ENCODE measurements at regions not wholly inside any gene's neighbourhood (a gene's known extent, or its start where the extent isn't known, plus 50 kb on each side); places are given as distances from the start of the nearest gene placed in this dataset.
"Not testable (repeated sequence)": the region's sequence is repeated elsewhere in the genome, so short reads cannot be mapped to it uniquely, and the experiment has no call there.

GRCh38 chr3:89954137-89954536, 846.7 kb downstream of the EPHA3 start:
- Histone ChIP-seq H3K9me3 (ENCODE audit: insufficient read depth, low read length) (no peaks in the 10 kb centered on the region; the same call in 1 of the 2 replicates), H4K20me1 (ENCODE audit: insufficient read depth, low read length) (no peaks in the 10 kb centered on the region), H3K9ac (ENCODE audit: low read length) (no peak overlapping the region), H3K27ac (ENCODE audit: low read length) (no peak overlapping the region), H3K4me3 (ENCODE audit: low read length) (no peak overlapping the region), H3K4me1 (ENCODE audit: low read length) (no peaks in the 10 kb centered on the region), H2AFZ (ENCODE audit: low read depth, low read length) (no peak overlapping the region), H3K27me3 (ENCODE audit: low read depth, low read length) (no peaks in the 10 kb centered on the region), H3K36me3 (replicated peaks; ENCODE audit: low read depth, low read length) (no peaks in the 10 kb centered on the region), H3K4me2 (ENCODE audit: low read length) (no peak overlapping the region), H3K79me2 (ENCODE audit: low read length) (no peaks in the 10 kb centered on the region)
- TF ChIP-seq CTCF (IDR thresholded peaks at IDR 0.05; ENCODE audit: low read depth, low read length): no peak
- TF ChIP-seq EZH2phosphoT487 (IDR thresholded peaks at IDR 0.05; ENCODE audit: low read depth): no peak

GRCh38 chr3:89955156-89955555, 847.7 kb downstream of the EPHA3 start:
- no peak overlapping the region for H3K4me3 ChIP-seq (ENCODE audit: low read length)
- TF ChIP-seq EZH2phosphoT487 (IDR thresholded peaks at IDR 0.05; ENCODE audit: low read depth) (no peak), CTCF (IDR thresholded peaks at IDR 0.05; ENCODE audit: low read depth, low read length) (no peak)
- H3K27me3 ChIP-seq (ENCODE audit: low read depth, low read length): no peaks in the 10 kb centered on the region
- H3K4me2 ChIP-seq (ENCODE audit: low read length): no peak overlapping the region
- no peaks in the 10 kb centered on the region for H3K4me1 ChIP-seq (ENCODE audit: low read length)
- H3K9me3 ChIP-seq (ENCODE audit: insufficient read depth, low read length): no peaks in the 10 kb centered on the region; the same call in 1 of the 2 replicates
- no peak overlapping the region for H3K9ac ChIP-seq (ENCODE audit: low read length)
- 0 out of 2 replicates have a peak overlapping the region, but pooled peaks have one; percentile 15 for H2AFZ ChIP-seq (ENCODE audit: low read depth, low read length)
- H3K79me2 ChIP-seq (ENCODE audit: low read length): no peaks in the 10 kb centered on the region
- H4K20me1 ChIP-seq (ENCODE audit: insufficient read depth, low read length): no peaks in the 10 kb centered on the region
- H3K36me3 ChIP-seq (replicated peaks; ENCODE audit: low read depth, low read length): no peaks in the 10 kb centered on the region
- H3K27ac ChIP-seq (ENCODE audit: low read length): no peak overlapping the region

GRCh38 chr3:89957451-89957850, 850.0 kb downstream of the EPHA3 start:
- no peak overlapping the region for H3K4me3 ChIP-seq (ENCODE audit: low read length)
- TF ChIP-seq CTCF (IDR thresholded peaks at IDR 0.05; ENCODE audit: low read depth, low read length) (no peak), EZH2phosphoT487 (IDR thresholded peaks at IDR 0.05; ENCODE audit: low read depth) (no peak)

GRCh38 chr3:89958163-89958562, 850.7 kb downstream of the EPHA3 start:
- not testable (repeated sequence) for H3K36me3 ChIP-seq (replicated peaks; ENCODE audit: low read depth, low read length); H4K20me1 ChIP-seq (ENCODE audit: insufficient read depth, low read length); H2AFZ ChIP-seq (ENCODE audit: low read depth, low read length); H3K9me3 ChIP-seq (ENCODE audit: insufficient read depth, low read length); H3K4me2 ChIP-seq (ENCODE audit: low read length); H3K9ac ChIP-seq (ENCODE audit: low read length); H3K79me2 ChIP-seq (ENCODE audit: low read length); H3K4me1 ChIP-seq (ENCODE audit: low read length); H3K4me3 ChIP-seq (ENCODE audit: low read length); H3K27me3 ChIP-seq (ENCODE audit: low read depth, low read length); H3K27ac ChIP-seq (ENCODE audit: low read length)

More at GRCh38 chr3:89957451-89957850, 850.0 kb downstream of the EPHA3 start:
- Histone ChIP-seq H3K4me2 (ENCODE audit: low read length) (no peak overlapping the region), H3K27me3 (ENCODE audit: low read depth, low read length) (no peaks in the 10 kb centered on the region), H3K4me1 (ENCODE audit: low read length) (no peaks in the 10 kb centered on the region), H3K36me3 (replicated peaks; ENCODE audit: low read depth, low read length) (no peaks in the 10 kb centered on the region), H3K9me3 (ENCODE audit: insufficient read depth, low read length) (no peaks in the 10 kb centered on the region; the same call in 1 of the 2 replicates), H3K79me2 (ENCODE audit: low read length) (no peaks in the 10 kb centered on the region), H4K20me1 (ENCODE audit: insufficient read depth, low read length) (no peaks in the 10 kb centered on the region), H3K9ac (ENCODE audit: low read length) (no peak overlapping the region), H2AFZ (ENCODE audit: low read depth, low read length) (no peak overlapping the region), H3K27ac (ENCODE audit: low read length) (no peak overlapping the region)

GRCh38 chr3:89964347-89964746, 856.9 kb downstream of the EPHA3 start:
- Histone ChIP-seq H4K20me1 (ENCODE audit: insufficient read depth, low read length) (no peaks in the 10 kb centered on the region), H3K4me3 (ENCODE audit: low read length) (no peak overlapping the region), H3K36me3 (replicated peaks; ENCODE audit: low read depth, low read length) (peaks cover 10% of the 10 kb centered on the region), H3K27me3 (ENCODE audit: low read depth, low read length) (no peaks in the 10 kb centered on the region), H3K27ac (ENCODE audit: low read length) (no peak overlapping the region), H3K9me3 (ENCODE audit: insufficient read depth, low read length) (peaks cover 23% of the 10 kb centered on the region), H3K4me2 (ENCODE audit: low read length) (no peak overlapping the region), H3K9ac (ENCODE audit: low read length) (no peak overlapping the region), H2AFZ (ENCODE audit: low read depth, low read length) (no peak overlapping the region), H3K4me1 (ENCODE audit: low read length) (no peaks in the 10 kb centered on the region), H3K79me2 (ENCODE audit: low read length) (no peaks in the 10 kb centered on the region)
- TF ChIP-seq CTCF (IDR thresholded peaks at IDR 0.05; ENCODE audit: low read depth, low read length): no peak
- no peak for TF ChIP-seq EZH2phosphoT487 (IDR thresholded peaks at IDR 0.05; ENCODE audit: low read depth)

All from OCI-LY3 (cell line).